Activated naive CD8-positive, alpha-beta T cell (primary cell): ENCODE measurements at regions not wholly inside any gene's neighbourhood (a gene's known extent, or its start where the extent isn't known, plus 50 kb on each side); places are given as distances from the start of the nearest gene placed in this dataset.
A peak's percentile ranks its signal among the peaks of the same experiment; 100 is the strongest.
"Not testable (repeated sequence)": the region's sequence is repeated elsewhere in the genome, so short reads cannot be mapped to it uniquely, and the experiment has no call there.

Experiments used
- H3K27ac Mint-ChIP-seq: one replicate; pipeline ENCODE4 v1.8.0; 2021; ENCODE audit warnings: mixed read lengths
- H3K27me3 Mint-ChIP-seq: one replicate; pipeline ENCODE4 v1.8.0; 2021; ENCODE audit warnings: mixed read lengths
- H3K36me3 Mint-ChIP-seq: one replicate; pipeline ENCODE4 v1.8.0; 2021; ENCODE audit warnings: mixed read lengths
- H3K4me1 Mint-ChIP-seq: one replicate; pipeline ENCODE4 v1.8.0; 2021; ENCODE audit warnings: low read depth, mixed read lengths
- H3K4me3 Mint-ChIP-seq: one replicate; pipeline ENCODE4 v1.8.0; 2021; ENCODE audit warnings: mild to moderate bottlenecking, mixed read lengths
- H3K9me3 Mint-ChIP-seq: one replicate; pipeline ENCODE4 v1.8.0; 2021; ENCODE audit warnings: low read depth, mixed read lengths

- Mint-ChIP-seq H3K36me3 (no peaks in the 10 kb centered on the region), H3K4me1 (no peaks in the 10 kb centered on the region), H3K27me3 (no peaks in the 10 kb centered on the region), H3K9me3 (no peaks in the 10 kb centered on the region), H3K4me3 (no peak overlapping the region), H3K27ac (no peak overlapping the region)
Measured at GRCh38 chr5:53275666-53276065, 166.1 kb upstream of the MOCS2 start.

- H3K27ac Mint-ChIP-seq, result no peak overlapping the region
Measured at GRCh38 chr5:53276825-53277224, 167.3 kb upstream of the MOCS2 start.

GRCh38 chr5:53277491-53277890, 167.9 kb upstream of the MOCS2 start:
- no peaks in the 10 kb centered on the region for H3K9me3 Mint-ChIP-seq
- no peak overlapping the region for H3K27ac Mint-ChIP-seq
- H3K36me3 Mint-ChIP-seq, result no peaks in the 10 kb centered on the region
- H3K4me3 Mint-ChIP-seq, result no peak overlapping the region
- H3K27me3 Mint-ChIP-seq, result no peaks in the 10 kb centered on the region
- H3K4me1 Mint-ChIP-seq, result no peaks in the 10 kb centered on the region

More at GRCh38 chr5:53276825-53277224, 167.3 kb upstream of the MOCS2 start:
- Mint-ChIP-seq H3K36me3 (no peaks in the 10 kb centered on the region), H3K4me3 (no peak overlapping the region), H3K27me3 (no peaks in the 10 kb centered on the region), H3K4me1 (no peaks in the 10 kb centered on the region), H3K9me3 (no peaks in the 10 kb centered on the region)

GRCh38 chr5:53287573-53287972, 178.0 kb upstream of the MOCS2 start:
- no peak overlapping the region for H3K27ac Mint-ChIP-seq
- peaks cover 12% of the 10 kb centered on the region for H3K9me3 Mint-ChIP-seq
- no peaks in the 10 kb centered on the region for H3K4me1 Mint-ChIP-seq
- H3K36me3 Mint-ChIP-seq, result no peaks in the 10 kb centered on the region
- H3K27me3 Mint-ChIP-seq, result peaks cover 4% of the 10 kb centered on the region
- H3K4me3 Mint-ChIP-seq, result no peak overlapping the region

GRCh38 chr5:53288511-53288910, 179.0 kb upstream of the MOCS2 start:
- Mint-ChIP-seq H3K4me1 (no peaks in the 10 kb centered on the region), H3K36me3 (no peaks in the 10 kb centered on the region), H3K4me3 (no peak overlapping the region), H3K27ac (no peak overlapping the region), H3K9me3 (peaks cover 9% of the 10 kb centered on the region), H3K27me3 (peaks cover 4% of the 10 kb centered on the region)

GRCh38 chr5:53291047-53291446, 181.5 kb upstream of the MOCS2 start:
- H3K27me3 Mint-ChIP-seq, result peaks cover 2% of the 10 kb centered on the region

GRCh38 chr5:53291528-53291927, 182.0 kb upstream of the MOCS2 start:
- Mint-ChIP-seq H3K27me3 (peaks cover 2% of the 10 kb centered on the region), H3K4me1 (no peaks in the 10 kb centered on the region), H3K27ac (no peak overlapping the region), H3K36me3 (no peaks in the 10 kb centered on the region), H3K9me3 (no peaks in the 10 kb centered on the region), H3K4me3 (no peak overlapping the region)

More at GRCh38 chr5:53291047-53291446, 181.5 kb upstream of the MOCS2 start:
- Mint-ChIP-seq H3K9me3 (no peaks in the 10 kb centered on the region), H3K4me1 (no peaks in the 10 kb centered on the region), H3K27ac (no peak overlapping the region), H3K4me3 (no peak overlapping the region), H3K36me3 (no peaks in the 10 kb centered on the region)

GRCh38 chr5:53298841-53299240, 181.6 kb upstream of the FST start:
- Mint-ChIP-seq H3K9me3 (no peaks in the 10 kb centered on the region), H3K27me3 (peaks cover 7% of the 10 kb centered on the region), H3K36me3 (no peaks in the 10 kb centered on the region), H3K27ac (no peak overlapping the region), H3K4me1 (peaks cover 9% of the 10 kb centered on the region), H3K4me3 (no peak overlapping the region)

- H3K27me3 Mint-ChIP-seq, result peaks cover 7% of the 10 kb centered on the region
- peaks cover 9% of the 10 kb centered on the region for H3K4me1 Mint-ChIP-seq
- H3K27ac Mint-ChIP-seq, result peak overlapping the region; percentile 18
- no peaks in the 10 kb centered on the region for H3K9me3 Mint-ChIP-seq
- H3K36me3 Mint-ChIP-seq, result no peaks in the 10 kb centered on the region
- H3K4me3 Mint-ChIP-seq, result no peak overlapping the region
Measured at GRCh38 chr5:53302529-53302928, 177.9 kb upstream of the FST start.

GRCh38 chr5:53303105-53303504, 177.3 kb upstream of the FST start:
- H3K27me3 Mint-ChIP-seq, result peaks cover 7% of the 10 kb centered on the region
- peak overlapping the region; percentile 13 for H3K27ac Mint-ChIP-seq
- H3K9me3 Mint-ChIP-seq, result no peaks in the 10 kb centered on the region
- peaks cover 9% of the 10 kb centered on the region for H3K4me1 Mint-ChIP-seq
- no peaks in the 10 kb centered on the region for H3K36me3 Mint-ChIP-seq
- no peak overlapping the region for H3K4me3 Mint-ChIP-seq

GRCh38 chr5:53305316-53305715, 175.1 kb upstream of the FST start:
- H3K4me1 Mint-ChIP-seq, H3K9me3 Mint-ChIP-seq, H3K36me3 Mint-ChIP-seq, H3K27me3 Mint-ChIP-seq, H3K4me3 Mint-ChIP-seq, H3K27ac Mint-ChIP-seq: not testable (repeated sequence)

- Mint-ChIP-seq H3K27me3 (peaks cover 7% of the 10 kb centered on the region), H3K36me3 (no peaks in the 10 kb centered on the region), H3K4me1 (no peaks in the 10 kb centered on the region), H3K9me3 (no peaks in the 10 kb centered on the region), H3K4me3 (no peak overlapping the region), H3K27ac (no peak overlapping the region)
Measured at GRCh38 chr5:53309653-53310052, 170.8 kb upstream of the FST start.

GRCh38 chr5:53311681-53312080, 168.7 kb upstream of the FST start:
- Mint-ChIP-seq H3K36me3 (peaks cover 2% of the 10 kb centered on the region), H3K27ac (no peak overlapping the region), H3K4me1 (no peaks in the 10 kb centered on the region), H3K27me3 (peaks cover 11% of the 10 kb centered on the region), H3K4me3 (no peak overlapping the region), H3K9me3 (peaks cover 9% of the 10 kb centered on the region)

GRCh38 chr5:53313145-53313544, 167.3 kb upstream of the FST start:
- Mint-ChIP-seq H3K36me3 (peaks cover 2% of the 10 kb centered on the region), H3K9me3 (peaks cover 9% of the 10 kb centered on the region), H3K27ac (no peak overlapping the region), H3K4me3 (no peak overlapping the region), H3K27me3 (peaks cover 14% of the 10 kb centered on the region), H3K4me1 (no peaks in the 10 kb centered on the region)

- Mint-ChIP-seq H3K27ac (no peak overlapping the region), H3K36me3 (peaks cover 2% of the 10 kb centered on the region), H3K9me3 (peaks cover 9% of the 10 kb centered on the region), H3K27me3 (peaks cover 11% of the 10 kb centered on the region), H3K4me3 (no peak overlapping the region), H3K4me1 (no peaks in the 10 kb centered on the region)
Measured at GRCh38 chr5:53318303-53318702, 162.1 kb upstream of the FST start.

GRCh38 chr5:53319315-53319714, 161.1 kb upstream of the FST start:
- Mint-ChIP-seq H3K4me1 (no peaks in the 10 kb centered on the region), H3K4me3 (no peak overlapping the region), H3K36me3 (peaks cover 2% of the 10 kb centered on the region), H3K27me3 (peaks cover 11% of the 10 kb centered on the region), H3K9me3 (peaks cover 9% of the 10 kb centered on the region), H3K27ac (no peak overlapping the region)
